ENCODE measurements at regions not wholly inside any gene's neighbourhood (a gene's known extent, or its start where the extent isn't known, plus 50 kb on each side); places are given as distances from the start of the nearest gene placed in this dataset.

DNA sequence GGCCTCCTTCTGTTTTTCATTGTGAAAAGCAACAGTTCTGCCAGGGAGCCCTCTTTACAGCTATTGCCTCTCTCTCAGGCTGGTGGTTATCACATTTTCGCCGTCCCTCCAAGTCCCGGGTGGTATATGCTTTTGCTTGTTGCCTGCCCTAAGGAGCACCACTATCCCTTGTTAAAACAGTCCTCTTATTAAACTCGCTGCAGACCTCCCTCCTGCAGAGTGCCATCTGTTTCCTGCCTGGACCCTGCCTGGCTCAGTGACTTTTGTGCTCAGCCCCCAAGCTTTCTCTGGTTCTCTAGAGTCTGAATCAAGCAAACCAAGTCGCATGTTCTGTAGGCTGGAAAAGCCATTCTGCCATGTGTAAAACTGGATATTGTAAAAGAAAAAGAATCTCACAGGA, 72.1 kb upstream of the FHL2 start:
- TF ChIP-seq, protein P1, sequence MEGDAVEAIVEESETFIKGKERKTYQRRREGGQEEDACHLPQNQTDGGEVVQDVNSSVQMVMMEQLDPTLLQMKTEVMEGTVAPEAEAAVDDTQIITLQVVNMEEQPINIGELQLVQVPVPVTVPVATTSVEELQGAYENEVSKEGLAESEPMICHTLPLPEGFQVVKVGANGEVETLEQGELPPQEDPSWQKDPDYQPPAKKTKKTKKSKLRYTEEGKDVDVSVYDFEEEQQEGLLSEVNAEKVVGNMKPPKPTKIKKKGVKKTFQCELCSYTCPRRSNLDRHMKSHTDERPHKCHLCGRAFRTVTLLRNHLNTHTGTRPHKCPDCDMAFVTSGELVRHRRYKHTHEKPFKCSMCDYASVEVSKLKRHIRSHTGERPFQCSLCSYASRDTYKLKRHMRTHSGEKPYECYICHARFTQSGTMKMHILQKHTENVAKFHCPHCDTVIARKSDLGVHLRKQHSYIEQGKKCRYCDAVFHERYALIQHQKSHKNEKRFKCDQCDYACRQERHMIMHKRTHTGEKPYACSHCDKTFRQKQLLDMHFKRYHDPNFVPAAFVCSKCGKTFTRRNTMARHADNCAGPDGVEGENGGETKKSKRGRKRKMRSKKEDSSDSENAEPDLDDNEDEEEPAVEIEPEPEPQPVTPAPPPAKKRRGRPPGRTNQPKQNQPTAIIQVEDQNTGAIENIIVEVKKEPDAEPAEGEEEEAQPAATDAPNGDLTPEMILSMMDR (conservative IDR thresholded peaks at IDR 0.05 in 1 of 2, IDR thresholded peaks at IDR 0.05 in 1 of 2; ENCODE audit: low read depth in 1 of 2, low read length in 2 of 2) = no peak
- TF ChIP-seq EZH2 (IDR thresholded peaks at IDR 0.05; ENCODE audit: low read length, missing control alignments) = no peak
